ENCODE measurements at regions not wholly inside any gene's neighbourhood (a gene's known extent, or its start where the extent isn't known, plus 50 kb on each side); places are given as distances from the start of the nearest gene placed in this dataset.
"Not testable (repeated sequence)": the region's sequence is repeated elsewhere in the genome, so short reads cannot be mapped to it uniquely, and the experiment has no call there.

DNA sequence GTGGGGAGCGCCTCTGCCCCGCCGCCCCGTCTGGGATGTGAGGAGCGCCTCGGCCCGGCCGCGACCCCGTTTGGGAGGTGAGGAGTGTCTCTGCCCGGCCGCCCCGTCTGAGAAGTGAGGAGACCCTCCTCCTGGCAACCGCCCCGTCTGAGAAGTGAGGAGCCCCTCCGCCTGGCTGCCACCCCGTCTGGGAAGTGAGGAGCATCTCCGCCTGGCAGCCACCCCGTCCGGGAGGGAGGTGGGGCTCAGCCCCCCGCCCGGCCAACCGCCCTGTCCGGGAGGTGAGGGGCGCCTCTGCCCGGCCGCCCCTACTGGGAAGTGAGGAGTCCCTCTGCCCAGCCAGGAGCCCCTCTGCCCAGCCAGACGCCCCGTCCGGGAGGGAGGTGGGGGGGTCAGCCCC, 61.8 kb upstream of the SVIL start:
- TF ChIP-seq, protein P1, sequence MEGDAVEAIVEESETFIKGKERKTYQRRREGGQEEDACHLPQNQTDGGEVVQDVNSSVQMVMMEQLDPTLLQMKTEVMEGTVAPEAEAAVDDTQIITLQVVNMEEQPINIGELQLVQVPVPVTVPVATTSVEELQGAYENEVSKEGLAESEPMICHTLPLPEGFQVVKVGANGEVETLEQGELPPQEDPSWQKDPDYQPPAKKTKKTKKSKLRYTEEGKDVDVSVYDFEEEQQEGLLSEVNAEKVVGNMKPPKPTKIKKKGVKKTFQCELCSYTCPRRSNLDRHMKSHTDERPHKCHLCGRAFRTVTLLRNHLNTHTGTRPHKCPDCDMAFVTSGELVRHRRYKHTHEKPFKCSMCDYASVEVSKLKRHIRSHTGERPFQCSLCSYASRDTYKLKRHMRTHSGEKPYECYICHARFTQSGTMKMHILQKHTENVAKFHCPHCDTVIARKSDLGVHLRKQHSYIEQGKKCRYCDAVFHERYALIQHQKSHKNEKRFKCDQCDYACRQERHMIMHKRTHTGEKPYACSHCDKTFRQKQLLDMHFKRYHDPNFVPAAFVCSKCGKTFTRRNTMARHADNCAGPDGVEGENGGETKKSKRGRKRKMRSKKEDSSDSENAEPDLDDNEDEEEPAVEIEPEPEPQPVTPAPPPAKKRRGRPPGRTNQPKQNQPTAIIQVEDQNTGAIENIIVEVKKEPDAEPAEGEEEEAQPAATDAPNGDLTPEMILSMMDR (IDR thresholded peaks at IDR 0.05): not testable (repeated sequence)
- not testable (repeated sequence) for TF ChIP-seq EP300, POLR2A (IDR thresholded peaks at IDR 0.05)
